ENCODE measurements at regions not wholly inside any gene's neighbourhood (a gene's known extent, or its start where the extent isn't known, plus 50 kb on each side); places are given as distances from the start of the nearest gene placed in this dataset.
"Not testable (repeated sequence)": the region's sequence is repeated elsewhere in the genome, so short reads cannot be mapped to it uniquely, and the experiment has no call there.

GRCh38 chr22:15786942-15787733 is 97.3 kb downstream of the POTEH start:
- not testable (repeated sequence) for TF ChIP-seq POLR2A (IDR thresholded peaks at IDR 0.05); POLR2AphosphoS5 (IDR thresholded peaks at IDR 0.05); CTCF (IDR thresholded peaks at IDR 0.05 in 8 of 11, conservative IDR thresholded peaks at IDR 0.05 in 3 of 11)
